MV-4-11 (cell line): ENCODE measurements at regions not wholly inside any gene's neighbourhood (a gene's known extent, or its start where the extent isn't known, plus 50 kb on each side); places are given as distances from the start of the nearest gene placed in this dataset.

ENCODE experiments used
- DNase-seq: peaks from one replicate; lab custom pipeline; 2025; lab: John Stamatoyannopoulos, UW

DNA sequence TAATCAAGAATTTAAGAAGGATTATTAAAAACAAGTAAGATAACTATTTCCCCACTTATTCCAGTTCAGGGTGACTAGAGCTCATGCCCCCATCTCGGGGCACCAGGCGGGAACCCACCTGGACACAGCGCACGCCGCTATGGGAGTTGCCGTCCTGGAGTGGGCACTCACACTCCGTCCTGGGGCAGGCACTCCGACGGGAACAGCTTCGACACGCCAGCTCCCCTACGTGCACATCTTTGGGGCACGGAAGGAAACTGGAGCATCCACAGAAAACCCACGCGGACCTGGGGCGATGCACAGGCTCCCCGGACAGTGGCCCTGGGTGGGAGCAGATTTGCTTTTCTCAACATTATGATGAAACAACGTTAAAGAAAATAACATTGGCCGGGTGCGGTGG is 52.0 kb upstream of the GATA5 start:
- no peak for DNase-seq

DNA sequence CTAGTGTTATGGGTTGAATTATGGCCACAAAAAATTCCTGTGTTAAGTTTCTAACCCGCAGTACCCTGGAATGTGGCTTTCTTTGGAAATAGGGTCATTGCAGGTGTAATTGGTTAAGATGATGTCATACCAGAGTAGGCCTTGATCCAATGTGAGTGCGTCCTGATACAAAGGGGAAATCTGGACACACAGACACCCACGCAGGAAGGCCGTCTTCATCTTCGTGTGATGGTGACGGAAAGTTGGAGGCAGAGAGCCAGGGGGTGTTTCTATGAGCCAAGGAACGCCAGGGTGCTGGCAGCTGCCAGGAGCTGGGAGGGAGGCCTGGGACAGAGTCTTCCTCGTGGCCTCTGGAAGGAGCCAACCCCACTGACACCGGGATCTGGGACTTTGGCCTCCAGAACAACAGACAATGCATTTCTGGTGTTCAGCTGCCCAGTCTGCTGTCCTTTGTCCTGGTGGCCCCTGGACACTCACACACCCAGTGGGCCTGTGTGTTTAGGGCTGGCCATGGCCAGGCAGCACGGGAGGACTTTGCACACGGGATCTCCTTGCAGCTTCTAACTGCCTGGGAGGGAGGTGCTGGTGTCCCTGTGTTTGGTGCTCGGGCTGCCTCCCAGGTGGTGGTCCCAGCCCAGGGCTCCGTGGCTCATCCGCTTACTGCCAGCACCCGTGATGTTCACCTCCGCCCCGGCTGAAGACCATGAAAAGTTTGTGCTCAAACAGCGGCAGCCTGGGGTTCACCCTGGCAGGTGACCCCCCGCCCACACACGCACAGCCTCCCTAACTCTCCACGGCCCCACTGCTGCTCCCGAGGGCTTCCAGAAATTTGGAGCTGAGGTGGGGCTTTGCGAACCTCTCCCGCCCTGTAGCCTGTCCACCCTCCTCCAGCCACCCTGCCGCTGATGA is 53.4 kb upstream of the GATA5 start:
- no peak for DNase-seq

DNA sequence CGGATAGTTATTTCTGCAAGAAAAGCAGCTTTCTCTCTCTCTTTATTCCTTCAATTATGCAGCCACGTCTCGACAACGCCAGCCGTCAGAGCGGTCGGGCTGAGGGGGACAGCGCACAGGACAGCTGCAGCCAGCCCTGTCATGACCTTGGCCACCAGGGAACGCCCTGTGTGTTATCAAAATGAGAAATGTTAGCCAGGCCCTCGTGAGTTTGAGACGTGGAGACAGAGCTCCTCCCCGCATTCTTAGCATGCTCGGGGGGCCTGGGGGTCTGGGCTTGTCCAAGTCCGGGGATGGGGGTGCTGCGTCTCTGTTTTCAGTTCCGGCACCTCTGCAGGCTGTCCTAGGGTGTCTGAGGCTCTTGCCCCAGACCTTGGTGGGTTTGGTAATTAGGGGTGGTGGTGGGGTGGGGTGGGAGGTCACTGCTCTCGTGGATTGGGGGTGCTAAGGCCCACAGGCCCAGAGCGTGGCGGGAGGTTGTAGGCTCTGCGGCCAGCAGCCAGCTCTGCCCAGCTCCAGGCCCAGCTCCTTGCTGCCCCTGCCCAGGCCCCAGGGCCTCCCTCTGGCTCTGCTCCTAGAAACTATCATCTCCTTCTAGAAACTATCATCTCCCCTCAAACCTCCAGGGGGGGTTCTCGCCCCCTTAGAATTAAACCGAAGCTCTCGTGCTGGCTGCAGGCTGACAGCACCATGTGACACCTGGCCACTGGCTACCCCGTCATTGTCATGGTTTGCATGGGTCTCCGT is 54.3 kb upstream of the GATA5 start:
- DNase-seq = no peak

DNA sequence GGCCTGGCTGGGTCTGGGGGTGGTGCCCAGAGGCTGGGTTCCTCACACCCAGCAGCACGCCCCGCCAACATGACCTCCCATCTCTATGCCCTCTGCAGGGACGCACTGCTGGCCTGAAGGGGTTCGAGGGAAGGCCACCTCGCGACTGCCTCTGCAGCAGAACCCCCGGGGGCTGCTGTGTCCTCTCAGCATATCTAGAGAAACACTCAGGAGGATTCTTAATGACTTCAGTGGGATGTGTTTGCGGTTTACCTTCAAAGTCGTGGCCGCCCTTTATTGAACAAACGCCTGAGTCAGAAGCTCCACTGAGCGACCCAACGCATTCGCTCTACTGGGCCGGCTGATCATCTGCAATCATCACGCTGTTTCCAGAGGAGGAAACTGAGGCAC is 54.8 kb upstream of the GATA5 start:
- no peak for DNase-seq

DNA sequence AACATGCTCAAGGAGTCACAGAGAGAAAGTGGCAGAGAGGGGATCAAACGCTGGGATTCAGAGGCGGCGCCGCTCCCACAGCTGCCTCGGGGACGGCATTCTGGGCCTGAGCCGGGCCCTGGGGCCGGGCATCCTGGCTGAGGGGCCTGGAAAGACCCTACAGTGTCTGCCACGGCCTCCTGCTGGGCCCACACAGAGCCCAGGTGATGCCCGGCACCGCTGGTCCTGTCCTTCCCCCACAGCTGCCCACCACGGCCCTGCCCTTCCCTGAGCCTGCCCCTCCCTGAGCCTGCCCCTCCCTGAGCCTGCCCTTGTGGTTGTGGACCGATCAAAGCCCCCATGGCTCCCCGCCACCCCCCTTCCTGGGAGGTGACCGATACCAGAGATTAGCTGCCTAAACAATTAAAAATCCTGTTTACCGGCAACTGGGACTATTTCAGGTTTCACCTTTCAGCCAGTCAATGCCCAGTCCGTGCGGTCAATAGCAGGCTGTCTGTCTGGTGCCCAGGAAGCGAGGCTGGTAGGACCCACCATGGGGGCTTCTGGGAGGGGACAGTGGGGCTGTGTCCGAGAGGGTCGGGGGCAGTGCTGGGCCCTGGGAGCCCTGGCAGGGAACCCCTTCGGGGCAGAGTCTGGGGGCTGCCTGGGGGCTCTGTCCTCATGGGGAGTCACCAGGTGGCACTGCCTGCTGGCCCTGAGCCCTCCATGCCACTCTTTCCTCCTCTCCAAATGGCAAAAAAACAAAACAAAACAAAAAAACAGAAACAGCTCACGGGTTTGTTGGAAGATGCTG is 55.4 kb upstream of the GATA5 start:
- no peak for DNase-seq

DNA sequence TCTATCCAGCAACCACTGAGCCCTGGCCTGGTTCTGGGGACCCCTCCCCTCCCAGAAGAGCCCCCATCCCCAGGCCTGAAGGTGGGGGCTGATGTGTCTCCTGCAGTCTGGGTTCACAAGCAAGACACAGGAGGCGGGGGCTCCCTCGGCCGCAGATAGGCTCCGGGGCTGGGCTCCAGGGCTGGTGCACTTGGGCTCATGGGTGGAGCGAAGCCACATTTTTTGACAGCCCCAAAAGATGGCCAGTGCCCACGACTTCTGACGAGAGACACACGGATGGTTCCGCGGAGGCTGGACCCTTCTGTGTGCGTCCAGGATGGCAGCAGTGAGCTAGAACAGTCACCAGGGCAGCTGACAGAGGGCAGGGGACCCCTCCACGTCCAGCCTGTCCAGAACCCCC is 57.1 kb upstream of the GATA5 start:
- DNase-seq = no peak

DNA sequence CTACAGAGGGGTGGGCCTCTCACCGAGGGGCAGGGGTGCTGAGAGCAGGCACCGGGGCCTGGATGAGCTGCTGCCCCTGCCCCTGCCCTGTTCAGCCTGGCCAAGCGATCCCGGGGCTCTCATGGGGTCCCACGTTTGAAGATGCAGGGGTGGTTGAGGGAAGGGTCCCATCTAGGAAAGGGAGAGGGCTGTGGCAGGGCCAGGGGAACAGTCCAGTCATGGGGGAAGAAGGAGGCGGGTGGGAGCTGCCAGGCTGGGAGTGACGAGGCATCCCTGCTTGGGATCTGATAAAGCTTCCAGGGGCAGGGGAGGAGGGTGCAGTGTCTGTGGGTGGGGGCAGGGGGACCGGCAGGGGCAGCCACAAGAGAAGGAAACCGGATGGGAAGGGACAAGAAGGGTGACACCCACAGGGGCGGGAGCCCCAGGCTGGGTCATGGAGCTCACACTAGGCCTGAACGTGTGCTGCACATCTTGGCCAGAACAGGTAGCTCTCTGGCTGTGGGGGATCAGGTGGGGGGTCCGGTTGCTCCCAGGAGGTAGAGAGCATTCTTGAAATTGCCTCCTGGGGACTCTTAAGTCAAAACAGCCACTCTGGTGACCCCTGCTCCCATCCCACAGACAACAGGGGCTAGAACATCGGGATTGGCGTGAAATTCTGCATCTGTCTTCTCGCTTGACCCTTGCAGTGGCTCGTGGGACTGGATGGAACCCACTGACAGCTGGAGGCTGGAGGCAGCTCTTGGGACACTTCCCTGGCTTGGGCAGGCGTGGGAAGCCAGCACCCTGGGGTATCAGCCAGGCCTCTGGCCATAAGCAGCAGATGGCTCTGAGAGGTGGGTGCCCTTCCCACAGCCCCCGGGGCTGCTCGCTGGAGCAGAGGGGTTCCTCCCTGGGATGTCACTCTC is 58.0 kb upstream of the GATA5 start:
- no peak for DNase-seq

DNA sequence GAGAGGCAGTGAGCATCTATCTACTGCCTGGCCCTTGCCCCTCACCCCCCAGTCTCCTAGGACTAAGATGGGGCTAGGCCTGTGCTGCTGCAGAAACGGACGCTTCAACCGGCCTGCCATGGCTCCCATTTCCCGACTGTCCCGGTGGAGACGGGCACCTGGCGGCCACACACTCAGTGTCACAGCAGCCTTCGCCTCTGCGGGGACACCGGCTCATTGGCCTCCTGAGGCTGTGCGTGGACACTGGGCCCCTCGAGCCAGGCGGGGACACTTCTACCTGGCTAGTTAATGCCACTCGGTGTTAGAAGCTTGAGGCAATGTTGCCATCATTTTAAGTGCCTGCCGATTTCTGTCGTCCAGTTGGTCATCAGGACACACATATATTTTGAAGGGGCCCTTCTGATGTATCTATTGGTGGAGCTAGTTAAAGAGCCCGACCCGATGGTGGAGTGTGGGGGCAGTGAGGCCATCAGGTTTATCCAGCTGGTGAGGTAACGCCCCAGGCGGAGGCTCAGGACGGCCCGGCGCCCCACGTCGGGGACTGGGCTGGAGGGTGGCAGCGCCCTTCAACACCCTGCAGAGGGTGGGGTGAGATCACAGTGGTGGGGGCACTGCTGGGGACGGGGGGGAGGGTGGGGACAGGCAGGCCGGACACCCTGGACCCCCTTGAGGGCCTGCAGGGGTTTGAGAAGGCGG is 58.9 kb upstream of the GATA5 start:
- DNase-seq = no peak

DNA sequence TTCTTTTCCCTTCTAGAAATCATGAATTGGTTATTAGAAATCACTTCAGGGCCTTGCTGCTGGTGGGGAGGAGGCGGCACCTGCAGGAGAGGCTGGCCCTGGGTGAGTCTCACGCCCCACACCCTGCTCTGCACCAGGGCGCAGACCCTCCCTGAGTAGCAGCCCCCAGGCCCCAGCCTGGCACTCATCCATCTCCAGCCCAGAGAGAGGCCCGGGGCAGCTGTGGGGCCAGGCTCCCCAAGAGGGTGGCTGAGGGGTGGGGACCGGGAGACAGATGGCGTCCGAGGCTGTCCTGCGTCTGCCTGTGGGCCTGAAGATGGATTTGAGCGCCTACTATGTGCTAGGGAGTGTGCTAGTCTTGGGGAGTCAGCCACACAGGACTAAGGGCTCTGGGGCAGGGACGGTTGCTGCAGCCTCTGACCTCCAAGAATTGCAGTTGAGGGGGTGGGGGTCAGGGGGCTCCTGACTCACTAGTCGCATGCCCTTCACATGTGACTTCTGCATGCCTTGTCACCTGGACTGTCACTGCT is 59.6 kb upstream of the GATA5 start:
- no peak for DNase-seq

DNA sequence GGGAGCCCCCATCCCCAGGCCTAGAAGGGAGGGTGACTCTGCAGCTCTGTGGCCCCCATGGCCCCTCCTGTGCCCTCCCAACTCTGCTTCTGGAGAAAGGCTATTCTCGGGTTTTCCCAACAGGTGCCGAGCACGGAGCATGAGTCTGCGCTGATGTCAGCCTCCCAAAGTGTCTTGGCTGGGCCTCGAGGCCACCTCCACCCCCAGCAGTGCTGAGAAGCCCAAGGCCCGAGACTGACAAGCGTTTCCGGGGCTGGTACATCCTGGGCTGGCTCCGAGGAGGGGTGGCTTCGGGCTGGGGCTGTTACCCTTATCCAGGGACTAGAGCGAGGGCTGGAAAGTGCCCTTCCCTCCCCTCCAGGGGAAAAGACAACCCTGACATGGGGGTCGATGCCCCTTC is 60.2 kb upstream of the GATA5 start:
- no peak for DNase-seq

DNA sequence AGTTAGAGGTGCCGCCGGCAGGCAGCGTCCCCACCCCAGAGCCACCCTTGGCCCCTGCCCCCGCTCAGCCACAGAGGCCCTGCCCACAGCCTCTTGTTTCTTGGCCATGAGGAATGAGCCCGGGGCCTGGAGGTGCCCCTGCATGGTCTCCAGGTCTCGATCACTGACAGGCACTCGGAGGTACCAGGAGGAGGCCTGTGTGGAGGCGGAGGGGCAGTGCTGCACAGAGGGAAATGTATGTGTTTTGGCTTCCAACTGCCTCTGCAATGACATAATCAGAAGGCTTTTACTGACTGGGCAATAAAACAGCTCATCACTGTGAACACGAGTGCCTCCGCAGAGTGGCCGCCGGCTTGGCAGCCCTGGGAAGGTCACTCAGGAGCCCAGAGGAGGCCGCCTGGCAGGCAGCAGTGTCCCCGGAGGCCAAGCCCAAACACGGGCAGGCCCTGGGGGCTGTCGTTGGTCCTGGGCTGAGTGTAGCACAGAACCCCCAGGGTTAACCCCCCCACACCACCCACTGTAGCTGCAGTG is 61.1 kb upstream of the GATA5 start:
- no peak for DNase-seq

DNA sequence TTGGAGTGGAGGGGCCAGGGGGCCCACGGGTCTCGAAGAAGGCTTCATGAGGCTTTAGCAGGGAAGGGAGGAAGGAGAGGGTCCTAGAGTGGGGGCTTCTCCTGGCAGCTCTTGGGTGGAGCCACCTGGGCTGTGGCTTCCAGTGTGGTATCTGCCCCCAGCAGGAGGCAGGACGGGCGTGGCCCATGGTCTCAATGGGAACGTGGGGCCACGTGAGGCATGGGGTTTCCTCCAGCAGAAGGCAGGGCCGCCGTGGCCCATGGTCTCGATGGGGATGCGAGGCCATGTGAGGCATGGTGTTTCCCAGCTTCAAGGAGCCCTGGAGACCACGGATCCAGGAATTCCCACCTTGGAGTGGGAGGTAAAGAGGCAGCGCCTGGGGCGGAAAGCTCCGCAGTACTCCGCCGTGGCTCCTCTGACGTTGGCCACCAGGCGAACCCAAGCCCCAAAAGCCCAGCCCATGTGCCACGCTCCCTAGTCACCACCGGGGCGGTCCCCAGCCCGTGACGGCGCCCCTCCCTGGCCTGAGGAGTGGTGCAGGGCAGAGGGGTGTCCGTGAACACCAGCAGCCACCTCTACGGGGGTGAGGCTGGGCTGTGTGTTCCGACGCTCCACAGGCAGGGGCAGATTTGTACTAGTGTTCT is 62.0 kb upstream of the GATA5 start:
- no peak for DNase-seq

DNA sequence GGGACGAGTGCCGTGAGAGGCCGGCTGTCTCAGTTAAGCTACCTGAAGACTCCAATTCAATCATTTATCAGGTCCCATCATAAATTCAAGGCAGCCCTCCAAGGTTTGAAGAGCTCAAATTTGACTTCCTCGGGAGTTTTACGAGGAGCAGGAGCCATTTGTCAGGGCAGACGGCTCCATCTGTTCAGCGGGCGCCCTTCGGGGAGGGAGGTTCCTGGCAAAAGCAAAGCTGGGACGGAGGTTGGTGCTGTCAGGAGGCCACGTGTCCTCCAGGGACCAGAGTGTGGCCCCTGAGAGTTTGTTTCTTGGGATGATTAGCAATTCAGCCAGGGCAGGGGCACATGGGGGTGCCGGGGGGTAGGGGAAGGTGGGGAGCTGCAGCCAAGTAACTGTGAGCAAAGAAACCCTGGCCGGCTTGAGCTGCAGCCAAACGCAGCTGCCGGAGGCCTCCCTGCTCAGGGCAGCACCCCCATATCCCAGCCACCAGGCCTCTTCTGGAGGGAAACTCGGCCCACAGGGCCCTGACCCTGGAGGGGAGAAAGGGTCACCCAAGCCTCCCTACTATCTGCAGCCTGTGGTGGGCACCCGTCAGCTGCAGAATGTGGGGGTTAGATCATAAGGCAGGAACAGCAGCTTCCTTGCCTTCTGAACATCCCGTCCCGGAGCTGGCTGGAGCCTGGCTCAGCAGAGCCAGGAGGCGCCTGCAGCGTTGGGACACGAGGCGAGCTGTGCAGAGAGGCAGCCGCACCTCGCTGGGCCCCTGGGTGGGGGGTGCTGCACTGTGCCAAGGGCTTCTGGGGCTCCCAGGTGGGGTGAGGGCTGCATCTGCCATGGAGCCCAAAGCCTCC is 63.6 kb upstream of the GATA5 start:
- no peak for DNase-seq

DNA sequence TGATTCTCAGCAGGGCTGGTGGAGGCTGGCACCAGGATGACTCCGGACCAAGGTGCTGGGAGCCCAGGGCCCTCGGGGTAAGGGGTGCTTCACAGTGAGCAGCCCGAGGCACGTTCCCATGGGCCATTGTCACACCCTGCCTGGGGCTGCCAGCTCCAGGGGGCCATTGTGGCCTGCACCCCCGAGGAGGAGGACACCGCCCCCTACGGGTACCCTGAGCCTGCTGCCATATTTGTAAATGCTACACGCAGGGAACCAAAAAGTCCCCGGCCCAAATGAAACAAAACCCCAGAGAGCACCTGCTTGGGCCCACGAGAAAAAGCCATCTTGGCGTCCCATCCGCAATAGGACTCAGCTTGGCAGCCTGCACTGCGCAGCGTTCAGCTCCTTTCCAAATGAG is 64.7 kb upstream of the GATA5 start:
- DNase-seq = no peak

DNA sequence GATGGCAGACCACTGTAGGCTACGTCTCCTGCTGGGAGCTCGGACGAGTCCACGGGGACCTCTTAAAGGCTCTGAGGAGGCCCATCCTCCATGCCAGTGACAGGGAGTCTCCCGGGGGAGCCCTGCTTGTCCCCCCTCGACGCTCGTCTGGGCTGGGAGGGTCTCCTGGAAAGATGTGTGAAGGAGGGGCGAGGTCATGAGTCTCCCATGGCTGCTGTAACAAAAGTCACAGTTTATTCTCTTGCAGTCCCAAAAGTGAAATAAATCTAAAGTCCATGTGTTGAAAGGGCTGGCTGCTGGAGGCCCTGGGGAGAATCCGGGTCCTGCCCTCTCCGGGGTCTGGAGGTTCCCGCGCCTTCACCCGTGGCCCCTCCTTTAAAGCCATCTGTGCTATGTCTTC is 67.1 kb upstream of the GATA5 start:
- DNase-seq = no peak

DNA sequence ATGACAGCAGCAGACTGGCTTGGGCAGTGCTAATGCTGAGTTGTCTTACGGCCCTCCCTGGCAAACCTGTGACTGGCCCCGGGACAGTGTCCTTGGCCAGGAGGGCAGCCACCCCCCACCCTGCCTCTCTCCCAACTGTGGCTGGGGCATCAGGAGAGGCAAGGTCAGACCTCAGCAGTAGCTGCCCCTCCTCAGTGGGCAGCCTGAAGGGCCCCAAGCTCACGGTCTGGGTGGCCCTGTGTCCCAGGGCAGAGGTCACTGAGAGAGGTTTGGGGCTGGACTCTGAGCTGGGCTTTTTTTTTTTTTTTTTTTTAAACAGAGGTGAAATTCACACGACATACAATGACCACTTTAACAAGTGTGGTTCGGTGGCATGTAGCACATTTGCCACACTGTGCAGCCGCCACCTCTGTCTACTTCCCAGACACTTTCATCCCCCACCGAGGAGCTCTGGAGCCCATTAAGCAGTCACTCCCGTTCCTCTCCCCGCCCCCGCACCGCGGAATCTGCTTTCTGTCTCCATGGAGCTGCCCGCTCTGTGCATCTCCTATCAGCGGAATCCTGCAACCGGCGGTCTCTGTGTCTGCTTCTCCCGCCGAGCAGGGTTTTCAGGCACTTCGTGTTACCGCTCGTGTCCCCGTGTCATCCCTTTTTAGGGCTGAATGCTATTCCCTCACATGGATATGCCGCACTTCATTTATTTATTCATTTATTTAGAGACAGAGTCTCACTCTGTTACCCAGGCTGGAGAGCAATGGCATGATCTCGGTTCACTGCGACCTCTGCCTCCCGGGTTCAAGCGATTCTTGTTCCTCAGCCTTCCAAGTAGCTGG is 67.9 kb upstream of the GATA5 start:
- DNase-seq = no peak

DNA sequence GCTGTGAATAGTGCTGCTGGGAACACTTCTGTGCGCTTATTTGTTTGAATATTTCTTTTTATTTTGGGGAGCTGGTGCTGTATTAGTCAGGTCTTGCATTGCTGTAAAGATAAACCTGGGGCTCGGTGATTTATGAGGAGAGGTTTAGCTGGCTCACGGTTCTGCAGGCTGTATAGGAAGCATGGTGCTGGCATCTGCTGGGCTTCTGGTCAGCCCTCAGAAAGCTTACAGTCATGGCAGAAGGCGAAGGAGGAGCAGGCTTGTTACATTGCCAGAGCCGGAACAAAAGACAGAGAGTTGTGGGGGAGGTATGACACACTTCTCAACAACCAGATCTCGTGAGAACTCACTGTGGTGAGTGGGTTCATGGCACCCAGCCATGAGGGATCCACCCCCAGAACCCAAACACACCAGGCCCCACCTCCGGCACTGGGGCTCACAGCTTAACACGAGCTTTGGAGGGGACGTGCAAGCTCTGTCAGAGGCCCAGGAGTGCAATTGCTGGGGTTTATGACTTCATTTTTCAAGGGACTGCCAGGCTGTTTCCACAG is 68.8 kb upstream of the GATA5 start:
- DNase-seq = no peak

DNA sequence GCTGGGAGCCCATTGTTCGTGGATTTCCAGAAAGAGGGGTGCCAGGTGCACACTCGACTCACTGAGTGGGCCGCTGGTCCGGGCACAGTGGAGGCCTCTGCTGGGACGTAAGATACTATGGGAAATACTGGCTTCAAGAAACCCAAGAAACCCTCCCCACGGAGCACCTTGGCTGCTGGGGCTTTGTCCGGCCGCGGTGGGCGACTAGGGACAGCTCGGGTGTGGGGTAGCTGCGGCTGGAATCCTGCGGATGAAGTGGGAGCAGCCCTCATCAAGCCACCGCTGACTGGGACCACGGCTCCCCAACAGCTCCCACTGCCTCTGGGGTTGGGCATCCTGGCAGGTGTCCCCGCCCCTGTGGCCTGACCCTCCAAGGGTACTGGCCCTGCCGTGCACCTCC is 69.5 kb upstream of the GATA5 start:
- DNase-seq = no peak
